NCI-H1694 (cell line): ENCODE measurements at regions not wholly inside any gene's neighbourhood (a gene's known extent, or its start where the extent isn't known, plus 50 kb on each side); places are given as distances from the start of the nearest gene placed in this dataset.
A peak's percentile ranks its signal among the peaks of the same experiment; 100 is the strongest.
"Not testable (repeated sequence)": the region's sequence is repeated elsewhere in the genome, so short reads cannot be mapped to it uniquely, and the experiment has no call there.

ENCODE experiments used
- DNase-seq: peaks from one replicate; lab custom pipeline; 2025; lab: John Stamatoyannopoulos, UW

DNA sequence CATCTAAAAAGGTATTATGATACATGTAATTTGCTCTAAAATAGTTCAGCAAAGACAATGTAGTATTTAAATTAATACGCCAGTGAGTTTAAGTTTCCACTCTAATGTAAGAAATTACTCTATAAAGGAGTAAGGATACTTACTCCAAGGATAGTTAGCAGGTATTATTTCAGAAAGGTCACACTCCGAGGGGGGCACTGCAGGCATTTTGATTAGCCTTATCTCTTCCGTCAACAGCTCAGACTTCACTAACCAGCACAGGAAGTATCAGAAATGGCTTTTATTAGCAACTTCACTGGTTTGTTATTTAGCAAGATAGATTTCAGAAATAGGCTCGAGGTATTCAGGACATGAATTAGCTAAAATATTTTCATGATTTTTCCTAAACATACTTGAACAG lies 127.0 kb downstream of the COX18 start:
- no peak for DNase-seq

DNA sequence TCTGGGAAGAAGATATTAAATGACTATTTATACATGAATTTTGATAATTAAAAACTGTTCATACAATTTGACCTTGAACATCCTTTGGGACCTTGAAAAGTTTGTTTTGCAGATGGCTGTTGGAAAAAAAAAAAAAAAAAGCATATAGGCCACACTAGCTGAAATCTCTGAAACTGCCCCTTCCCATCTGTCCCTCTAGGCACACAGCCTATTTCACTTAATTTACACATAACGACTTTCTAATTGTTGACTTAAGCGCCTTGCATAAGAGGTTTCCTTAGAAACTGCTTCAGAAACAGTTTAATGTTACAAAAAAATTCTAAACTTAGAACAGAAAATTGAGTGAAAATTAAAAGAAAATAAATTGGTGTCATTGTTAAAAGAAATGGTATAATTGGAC lies 131.0 kb downstream of the COX18 start:
- DNase-seq = peak; percentile 20

DNA sequence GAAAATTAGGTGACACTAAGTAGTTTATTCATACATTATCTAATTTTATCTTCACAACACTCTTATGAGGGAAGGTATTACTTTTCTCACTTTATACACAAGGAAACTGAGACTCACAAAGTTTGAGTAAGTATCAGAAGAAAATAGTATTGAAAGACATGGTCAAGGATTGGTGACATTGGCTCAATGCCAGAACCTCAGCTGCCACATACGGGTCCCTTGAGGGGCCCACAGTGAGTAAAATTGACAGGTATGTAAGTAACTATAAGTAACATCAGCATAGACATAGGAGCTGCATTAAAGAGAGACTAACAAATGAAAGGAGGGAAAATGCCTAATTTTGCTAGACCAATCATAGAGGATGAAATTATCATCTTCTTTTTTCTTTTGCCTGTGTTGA lies 134.1 kb downstream of the COX18 start:
- no peak for DNase-seq

DNA sequence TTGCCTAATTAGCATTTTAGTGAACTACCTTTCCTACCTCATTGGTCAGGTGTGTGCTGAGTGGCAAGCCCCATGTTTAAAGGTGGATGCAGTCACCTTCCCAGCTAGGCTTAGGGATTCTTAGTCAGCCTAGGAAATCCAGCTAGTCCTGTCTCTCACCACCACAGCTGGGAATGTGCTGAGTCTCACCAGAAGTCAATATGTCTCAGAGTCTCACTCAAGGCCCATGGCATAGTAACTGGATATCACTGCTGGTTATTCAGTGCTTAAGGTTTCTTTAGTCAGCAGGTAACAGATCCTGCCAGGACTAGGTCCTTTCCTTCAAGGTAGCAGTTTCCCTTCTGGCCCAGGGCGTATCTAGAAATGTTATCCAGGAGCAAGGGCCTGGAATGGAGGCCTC lies 136.5 kb downstream of the COX18 start:
- DNase-seq = no peak

DNA sequence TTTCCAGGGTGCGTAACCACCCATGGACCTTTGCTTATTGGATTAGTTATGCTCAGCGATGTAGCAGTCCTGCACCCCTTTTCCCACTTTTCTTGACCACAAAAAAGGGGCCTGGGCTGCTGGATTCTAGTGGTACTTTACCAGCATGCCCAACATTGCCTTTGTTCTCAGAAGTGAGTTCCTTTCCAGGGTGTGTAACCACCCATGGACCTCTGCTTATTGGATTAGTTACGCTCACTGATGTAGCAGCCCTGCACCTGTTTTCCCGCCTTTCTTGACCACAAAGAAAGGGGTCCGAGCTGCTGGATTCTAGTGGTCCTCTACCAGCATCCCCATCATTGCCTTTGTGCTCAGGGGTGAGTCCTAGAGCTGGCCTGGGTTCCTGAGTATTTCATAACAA lies 138.2 kb downstream of the COX18 start:
- DNase-seq = no peak

DNA sequence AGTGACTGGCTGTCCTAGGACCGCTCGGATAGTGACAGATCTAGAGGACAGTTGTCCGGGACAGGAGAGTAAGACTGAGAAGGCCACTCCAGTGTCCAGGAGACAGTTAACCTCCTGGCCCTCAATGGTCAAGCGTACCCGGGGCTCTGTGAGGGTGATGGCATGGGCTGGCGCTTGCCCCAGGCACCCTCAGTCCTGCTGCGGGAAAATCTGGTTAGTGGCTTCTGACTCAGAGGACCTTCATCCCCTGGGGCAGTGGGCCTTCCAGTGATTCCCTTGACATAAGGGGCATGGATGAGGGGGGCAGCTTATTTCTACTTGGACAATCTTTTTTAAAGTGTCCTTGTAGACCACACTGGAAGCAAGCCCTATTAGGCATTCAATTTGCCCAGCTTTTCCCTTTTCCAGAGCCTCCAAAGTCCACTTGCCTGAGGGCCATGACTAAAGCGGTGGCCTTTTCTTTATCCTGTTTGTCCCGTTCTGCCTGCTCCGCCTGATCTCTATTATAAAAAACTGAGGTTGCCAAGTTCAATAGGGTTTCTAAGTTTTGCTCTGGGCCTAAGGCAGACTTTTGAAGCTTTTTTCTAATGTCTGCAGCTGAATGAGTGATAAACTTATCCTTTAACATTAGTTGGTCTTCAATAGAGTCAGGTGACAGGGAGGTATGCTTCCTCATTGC lies 139.8 kb downstream of the COX18 start:
- not testable (repeated sequence) for DNase-seq

DNA sequence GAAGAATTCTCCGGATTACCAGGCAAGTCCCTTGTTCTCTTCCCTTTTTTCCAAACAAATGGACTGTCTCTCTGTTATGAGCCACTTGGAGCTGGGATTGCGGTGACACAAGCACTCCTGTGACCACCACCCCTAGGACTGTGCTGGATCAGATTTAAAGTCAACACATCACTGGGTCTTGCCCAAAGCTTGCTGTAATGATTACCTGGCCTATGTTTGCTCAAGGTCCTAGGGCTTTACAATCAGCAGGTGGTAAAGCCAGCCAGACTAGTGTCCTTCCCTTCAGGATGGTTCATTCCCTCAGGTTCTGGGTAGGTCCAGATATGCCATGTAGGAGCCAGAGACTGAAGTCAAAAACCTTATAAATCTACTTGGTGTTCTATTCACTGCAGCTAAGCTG lies 144.7 kb downstream of the COX18 start:
- DNase-seq = no peak

DNA sequence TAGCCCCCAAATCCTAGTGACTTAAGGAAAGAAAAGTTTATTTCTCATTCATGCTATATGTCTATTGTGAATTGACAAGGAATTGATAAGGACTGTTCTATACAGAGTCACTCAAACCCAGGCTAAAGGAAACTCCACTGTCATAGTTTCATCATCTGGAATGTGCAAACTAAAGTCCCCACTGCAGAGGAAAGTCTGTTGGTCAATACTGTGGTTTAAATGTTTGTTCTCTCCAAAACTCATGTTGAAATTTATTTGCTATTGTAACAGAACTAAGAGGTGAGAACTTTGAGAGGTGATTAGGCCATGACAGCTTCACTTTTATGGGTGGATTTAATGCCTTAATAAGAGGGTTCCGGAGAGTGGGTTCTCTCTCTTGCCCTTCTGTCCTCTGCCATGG lies 149.6 kb downstream of the COX18 start:
- DNase-seq = no peak

DNA sequence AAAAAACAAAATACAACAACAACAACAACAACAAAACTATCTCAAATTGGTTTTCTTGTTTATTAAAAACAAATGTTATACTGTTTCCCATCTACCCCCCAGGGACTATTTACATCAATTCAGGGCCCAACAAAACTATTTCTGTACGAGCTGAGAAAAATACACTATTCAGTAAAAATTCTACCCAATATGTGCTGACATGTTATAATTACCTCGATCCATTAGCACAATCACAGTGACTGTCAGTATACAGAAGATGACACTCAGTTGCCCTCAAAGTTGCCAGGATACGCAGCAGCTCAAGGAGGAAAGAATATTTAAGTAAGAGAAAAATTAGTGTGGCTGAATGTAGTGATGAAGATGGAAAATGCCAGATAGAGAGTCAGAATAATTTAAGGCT lies 150.1 kb downstream of the COX18 start:
- no peak for DNase-seq

DNA sequence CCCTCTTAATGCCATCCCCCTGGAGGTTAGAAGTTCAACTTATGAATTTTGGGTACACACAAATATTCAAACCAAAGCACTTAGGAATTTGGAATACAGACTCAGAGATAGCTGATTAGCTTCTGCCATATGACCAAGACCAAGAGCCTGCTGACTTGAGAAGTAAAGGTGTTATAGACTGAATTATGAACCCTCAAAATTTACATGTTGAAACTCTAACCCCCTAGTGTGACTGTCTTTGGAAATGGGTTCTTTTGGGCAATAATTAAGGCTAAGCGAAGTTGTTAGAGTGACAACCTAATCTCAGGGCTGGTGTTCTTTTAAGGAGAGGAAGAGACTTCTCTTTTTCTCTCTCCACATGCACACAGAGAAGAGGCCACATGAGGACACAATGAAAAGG lies 151.2 kb downstream of the COX18 start:
- DNase-seq = no peak

DNA sequence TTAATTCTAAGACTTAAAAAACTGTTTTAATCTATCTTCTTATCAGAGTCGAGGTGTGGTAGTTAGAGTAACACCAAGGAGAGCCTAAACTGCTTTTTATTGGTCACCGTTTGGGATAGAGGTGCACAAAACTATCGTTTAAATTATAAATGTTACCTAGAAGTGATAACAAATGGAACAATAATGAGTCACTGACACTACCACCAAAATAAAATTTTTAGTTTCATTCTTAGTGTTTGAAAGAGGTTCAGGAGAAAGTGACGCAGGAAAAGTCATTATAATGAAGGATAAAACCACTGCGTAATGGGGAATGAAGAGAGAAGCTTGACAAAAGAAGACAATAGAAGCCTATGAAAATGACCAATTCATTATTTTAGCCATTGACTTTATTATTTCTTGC lies 158.2 kb downstream of the COX18 start:
- DNase-seq = no peak

DNA sequence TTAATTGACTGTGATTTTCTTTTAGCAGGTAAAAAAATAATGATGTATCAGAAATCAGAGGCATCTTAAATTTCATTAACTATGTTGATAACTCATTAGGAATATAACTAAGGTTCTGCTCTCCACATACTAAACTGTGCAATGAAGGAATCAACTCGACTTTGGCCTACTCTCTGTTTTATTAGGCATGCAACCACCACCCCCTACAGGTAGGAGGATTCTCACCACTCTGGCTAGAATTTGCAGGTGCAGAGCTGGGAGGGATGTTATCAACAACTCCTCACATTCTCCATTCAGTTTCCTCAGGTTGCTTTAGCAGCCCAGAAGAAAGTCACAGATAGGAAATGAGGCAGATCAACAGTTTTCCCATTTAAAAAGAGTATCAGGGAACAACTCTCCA lies 160.1 kb downstream of the COX18 start:
- DNase-seq = no peak

DNA sequence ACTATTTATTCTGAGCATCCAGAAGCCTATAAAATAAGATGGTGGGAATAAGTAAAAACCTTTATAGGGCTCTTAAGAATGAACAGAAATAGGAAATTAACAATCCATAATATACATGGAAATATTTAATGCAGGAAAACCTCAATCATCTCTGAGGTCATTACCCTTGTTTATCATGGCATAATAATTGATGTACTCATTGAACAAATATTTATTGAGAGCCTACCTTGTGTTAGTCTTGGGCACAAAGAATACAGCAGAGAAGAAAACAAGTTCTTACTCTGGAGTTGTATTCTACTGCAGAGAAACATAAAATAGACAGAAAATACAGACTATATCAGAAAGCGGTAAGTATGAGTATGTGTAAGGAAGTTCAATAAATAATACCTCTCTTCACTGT lies 167.2 kb downstream of the COX18 start:
- DNase-seq = no peak

DNA sequence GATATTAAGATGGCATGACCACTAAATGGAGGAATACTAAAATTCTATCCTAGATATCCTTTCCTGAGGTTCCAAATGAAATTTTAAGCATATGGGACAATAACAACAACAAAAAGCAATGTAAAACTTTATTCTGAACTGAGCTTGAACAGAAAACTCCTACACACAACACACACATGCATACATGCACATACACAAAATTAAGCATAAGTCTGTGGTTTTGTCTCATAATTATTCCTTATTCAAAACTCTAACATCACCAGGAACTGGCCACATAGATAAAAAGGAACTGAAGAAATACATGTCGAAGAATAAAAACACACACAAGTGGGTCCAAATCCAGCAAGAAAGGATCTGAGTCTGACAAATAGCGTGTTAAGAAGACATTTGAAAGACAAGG lies 168.0 kb downstream of the COX18 start:
- DNase-seq = no peak

DNA sequence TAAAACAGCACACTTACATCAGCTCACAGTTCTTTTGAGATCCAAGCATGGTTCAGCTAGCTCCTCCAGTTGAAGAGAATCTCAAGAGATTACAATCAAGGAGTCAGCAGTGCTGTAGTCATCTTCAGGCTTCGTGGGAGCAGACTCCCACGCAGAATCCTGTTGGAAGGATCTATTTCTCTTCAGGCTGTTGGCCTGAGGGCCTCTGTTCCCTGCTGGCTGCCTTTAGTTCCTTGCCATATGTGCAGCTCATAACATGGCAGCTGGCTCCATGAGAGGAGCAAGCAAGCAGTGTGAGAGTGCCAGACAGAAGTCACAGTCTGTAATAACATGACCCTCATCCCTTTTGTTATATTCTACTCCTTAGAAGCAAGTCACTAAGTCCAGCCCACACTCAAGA lies 168.6 kb downstream of the COX18 start:
- no peak for DNase-seq

DNA sequence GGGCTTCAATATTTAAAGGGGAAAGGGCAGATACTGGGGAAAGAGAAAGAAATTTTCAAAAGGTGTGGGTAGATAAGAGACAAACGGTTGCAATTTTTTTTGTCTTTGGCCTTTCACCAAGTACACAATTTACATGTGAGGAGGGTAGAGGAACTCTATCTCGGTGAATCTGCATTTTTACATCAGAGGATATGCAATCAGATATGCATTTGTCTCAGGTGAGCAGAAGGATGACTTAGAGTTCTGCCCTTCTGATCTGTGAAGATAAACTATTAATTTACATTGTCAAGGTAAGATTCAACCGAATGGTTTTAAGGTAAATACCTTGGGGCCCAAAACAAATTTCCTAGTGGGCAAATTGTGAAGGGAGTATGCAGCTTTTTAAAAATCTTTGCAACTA lies 169.9 kb downstream of the COX18 start:
- DNase-seq = no peak

DNA sequence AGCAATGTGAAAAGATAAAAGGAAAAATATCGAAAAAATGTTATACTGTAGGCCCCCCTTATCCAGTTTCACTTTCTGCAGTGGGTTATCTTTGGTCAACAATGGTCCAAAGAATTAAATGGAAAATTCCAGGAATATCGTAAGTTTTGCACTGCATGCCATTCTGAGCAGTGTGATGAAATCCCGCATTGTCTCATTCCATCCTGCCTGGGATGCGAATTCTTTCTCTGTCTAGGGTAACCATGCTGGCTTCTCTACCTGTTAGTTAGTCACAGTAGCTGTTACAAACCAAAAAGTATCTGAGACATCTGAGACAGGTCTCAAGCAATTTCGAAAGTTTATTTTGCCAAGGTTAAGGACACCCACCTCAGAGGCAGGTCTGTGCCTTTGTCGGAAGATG lies 170.3 kb downstream of the COX18 start:
- no peak for DNase-seq

DNA sequence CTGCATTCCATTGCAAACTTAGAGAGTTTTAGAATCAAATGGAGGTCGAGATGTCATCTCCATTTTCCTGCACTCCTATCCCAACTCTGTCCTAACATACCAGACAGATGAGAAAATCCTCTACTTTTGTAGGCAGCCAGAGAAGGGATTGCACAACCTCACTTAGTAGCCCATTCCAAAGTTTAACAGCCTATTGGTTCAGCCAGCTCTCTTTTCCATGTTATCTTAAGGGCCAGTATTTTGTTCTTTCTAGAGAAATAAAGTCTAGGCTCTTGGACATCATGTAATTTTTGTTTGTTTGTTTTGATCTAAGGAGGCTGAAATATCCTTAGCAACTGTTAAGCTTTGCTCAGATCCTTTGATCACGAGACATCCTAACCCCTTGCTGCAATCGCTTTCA lies 173.0 kb downstream of the COX18 start:
- DNase-seq = no peak

DNA sequence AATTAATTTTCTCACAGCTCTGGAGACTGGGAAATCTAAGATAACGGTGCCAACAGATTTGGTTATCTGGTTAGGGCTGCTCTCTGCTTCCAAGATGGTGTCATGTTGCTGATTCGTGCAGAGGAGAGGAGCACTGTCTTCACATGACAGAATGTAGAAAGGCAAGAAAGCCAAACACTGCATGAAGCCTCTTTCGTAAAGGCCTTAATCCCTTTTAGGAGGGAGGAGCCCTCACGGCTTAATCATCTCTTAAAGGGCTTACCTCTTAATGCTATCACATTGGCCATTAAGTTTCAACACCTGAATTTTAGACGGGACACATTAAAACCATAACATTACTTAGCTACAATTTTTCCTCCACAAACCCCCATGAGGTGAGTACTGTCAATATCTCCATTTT lies 174.1 kb downstream of the COX18 start:
- no peak for DNase-seq

DNA sequence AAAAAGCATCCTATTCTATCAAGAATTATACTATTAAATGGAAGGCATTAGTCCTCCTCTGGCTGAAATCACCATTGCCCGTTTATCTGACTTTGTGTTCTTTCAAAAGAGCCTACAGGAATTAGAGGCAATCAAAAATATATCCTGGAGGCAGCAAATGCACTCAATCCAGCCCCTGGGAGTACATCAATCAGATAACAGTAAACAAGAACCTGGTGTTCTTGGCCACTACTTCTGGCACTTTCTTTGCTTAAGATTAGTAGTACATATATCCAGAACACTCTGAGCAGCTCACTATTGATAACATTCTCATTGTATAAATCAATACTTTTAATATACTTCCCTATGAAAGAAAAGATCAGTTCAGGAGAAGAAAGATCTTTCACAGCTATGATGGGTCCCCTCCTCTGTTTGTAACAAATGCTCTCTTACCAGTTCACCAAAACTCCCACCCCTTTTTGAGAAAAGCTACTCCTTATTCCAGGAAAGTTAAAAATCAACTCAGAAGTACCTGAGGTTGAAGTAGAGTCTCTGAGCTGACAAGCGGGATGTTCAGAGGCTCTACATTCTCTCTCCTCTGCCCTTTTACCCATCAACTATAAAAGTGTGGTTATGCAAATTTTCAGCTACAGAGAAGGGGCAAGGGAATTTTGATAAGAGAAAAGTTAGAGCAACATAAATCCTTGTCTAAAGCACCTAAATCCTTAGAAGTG lies 176.0 kb downstream of the COX18 start:
- DNase-seq = no peak

DNA sequence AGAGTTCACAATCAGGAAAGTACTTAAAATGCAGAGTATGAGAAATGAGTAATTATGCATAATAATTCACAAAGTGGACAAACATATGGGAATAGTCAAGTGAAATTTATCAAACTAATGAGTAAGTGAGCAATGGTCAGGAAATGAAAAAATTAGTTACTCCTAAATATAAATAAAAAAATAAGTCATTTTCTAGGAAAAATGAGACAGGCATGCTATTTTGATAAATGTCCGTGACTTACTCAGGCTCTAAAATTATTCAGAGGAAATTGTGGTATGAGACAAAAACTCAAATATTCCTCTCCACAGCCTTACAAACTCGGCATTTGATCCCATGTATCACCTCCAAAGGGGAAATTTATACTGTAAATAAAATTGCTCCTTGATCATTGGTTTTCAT lies 181.2 kb downstream of the COX18 start:
- no peak for DNase-seq

DNA sequence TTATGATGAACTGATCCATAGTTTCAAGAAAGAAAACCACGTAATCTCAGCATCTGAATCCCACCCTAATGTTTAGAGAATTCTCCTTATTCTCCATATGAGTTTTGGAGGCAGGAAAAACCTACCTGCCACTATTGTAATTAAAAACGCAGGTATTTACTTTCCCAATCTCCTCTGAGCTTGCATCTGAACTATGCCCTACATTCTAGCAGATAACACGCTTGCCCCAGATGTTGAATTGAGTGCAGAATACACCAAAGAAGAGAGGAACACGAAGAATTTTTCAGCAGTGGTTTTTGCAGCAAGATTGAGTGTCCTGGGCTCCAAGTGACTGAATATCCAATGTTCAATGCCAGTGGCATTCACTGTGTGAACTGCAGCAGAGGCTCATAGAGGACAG lies 182.4 kb downstream of the COX18 start:
- DNase-seq = no peak

DNA sequence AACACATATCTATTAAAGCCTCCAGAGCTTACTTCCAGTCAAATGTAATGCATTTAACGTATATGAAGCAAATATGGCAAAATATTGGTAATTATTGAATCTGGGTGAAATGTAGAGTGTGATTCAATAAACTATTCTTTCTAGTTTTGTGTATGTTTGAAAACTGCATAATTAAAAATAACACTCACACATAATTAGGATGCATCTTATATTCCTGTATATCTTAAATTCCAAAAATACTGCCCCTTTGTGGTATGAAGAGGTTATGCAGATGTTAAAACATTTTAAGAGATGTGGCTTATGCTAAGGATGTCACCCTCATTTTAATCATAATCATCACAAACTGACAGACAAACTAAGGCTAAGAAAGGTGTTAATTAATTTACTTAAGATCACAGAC lies 182.9 kb downstream of the COX18 start:
- DNase-seq = no peak

DNA sequence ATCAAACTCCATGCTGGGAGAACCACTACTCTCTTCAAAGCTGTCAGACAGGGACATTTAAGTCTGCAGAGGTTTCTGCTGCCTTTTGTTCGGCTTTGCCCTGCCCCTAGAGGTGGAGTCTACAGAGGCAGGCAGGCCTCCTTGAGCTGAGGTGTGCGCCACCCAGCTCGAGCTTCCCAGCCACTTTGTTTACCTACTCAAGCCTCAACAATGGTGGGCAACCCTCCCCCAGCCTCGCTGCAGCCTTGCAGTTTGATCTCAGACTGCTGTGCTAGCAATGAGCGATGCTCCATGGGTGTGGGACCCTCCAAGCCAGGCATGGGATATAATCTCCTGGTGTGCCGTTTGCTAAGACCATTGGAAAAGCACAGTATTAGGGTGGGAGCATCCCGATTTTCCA lies 185.3 kb downstream of the COX18 start:
- DNase-seq = not testable (repeated sequence)
